Transverse colon (tissue), 4 donors: ENCODE measurements at regions not wholly inside any gene's neighbourhood (a gene's known extent, or its start where the extent isn't known, plus 50 kb on each side); places are given as distances from the start of the nearest gene placed in this dataset.
"Not testable (repeated sequence)": the region's sequence is repeated elsewhere in the genome, so short reads cannot be mapped to it uniquely, and the experiment has no call there.

Source experiments
- DNase-seq: peaks from one replicate; pipeline ENCODE4 v3.0.0-alpha.2; 2019
- H3K27ac ChIP-seq, 4 donors: fragments of 200-600 bp; sonication (generic); 2 replicates each; pipeline ENCODE4 v1.5.1; 2016 to 2018; ENCODE audit warnings: inconsistent platforms in 4 of 4
- H3K27me3 ChIP-seq: fragments of 200-600 bp; sonication (generic); 2 replicates; pipeline ENCODE4 v1.5.1; 2017; ENCODE audit warnings: inconsistent platforms
- H3K36me3 ChIP-seq, 4 donors: fragments of 200-600 bp; sonication (generic); 2 replicates each; pipeline ENCODE4 v1.5.1; 2017 to 2019; ENCODE audit warnings: inconsistent platforms in 4 of 4
- H3K4me1 ChIP-seq, 4 donors: fragments of 200-600 bp; sonication (generic); 2 replicates each; pipeline ENCODE4 v1.5.1; 2017 to 2020; ENCODE audit warnings: inconsistent platforms in 4 of 4
- H3K4me3 ChIP-seq, 4 donors: fragments of 200-600 bp; sonication (generic); 1 replicate in 1 of 4; 2 replicates in 3 of 4; pipeline versions ENCODE4 v1.5.1 to v1.6.1; 2017 to 2019; ENCODE audit warnings: inconsistent platforms in 4 of 4
- H3K9me3 ChIP-seq, 2 donors: fragments of 200-600 bp; sonication (generic); 2 replicates each; pipeline ENCODE4 v1.5.1; 2017 to 2019; ENCODE audit warnings: inconsistent platforms in 2 of 2
- EP300 ChIP-seq: sonication (generic); formaldehyde crosslinking; IDR thresholded peaks from one replicate; pipeline ENCODE4 v1.6.1; 2017; ENCODE audit warnings: antibody characterized with exemption, low read depth
- POLR2A ChIP-seq: fragments of 450-650 bp; IDR thresholded peaks from one replicate; pipeline ENCODE4 v1.6.1; 2016; ENCODE audit warnings: antibody characterized with exemption, mild to moderate bottlenecking, moderate library complexity
- POLR2AphosphoS5 ChIP-seq, 3 donors: sonication (generic); formaldehyde crosslinking; IDR thresholded peaks; one replicate each; pipeline ENCODE4 v1.6.1; 2016; ENCODE audit warnings: antibody characterized with exemption in 3 of 3
- WGBS, 2 donors: methylation state at CpG; one replicate each; pipeline ENCODE4 v1.1.5; 2018; ENCODE audit warnings: low coverage in 1 of 2; 5-methylcytosine and 5-hydroxymethylcytosine counted together
- in situ Hi-C, 4 donors: fragments of 200-750 bp; cut with MboI; loops; one replicate each; pipeline versions ENCODE4 v1.15.0 to v1.15.1; 2017; ENCODE audit warnings: low sequenced_read_pairs in 3 of 4, low pct_ligation_motif_present in 1 of 4, low pct_unique_long_range_greater_than_20kb in 1 of 4
- intact Hi-C: fragments of 100-400 bp; cut with DNase I; formaldehyde crosslinking; loops from one replicate; pipeline ENCODE4 v1.15.1; 2023; ENCODE audit warnings: low total_unique reads
- TF ChIP-seq, protein P1 (sequence below), 5 experiments: fragments of 200-600 bp in 3 of 5; fragments of 450-650 bp in 2 of 5; sonication (generic) in 3 of 5; IDR thresholded peaks; 1 replicate in 2 of 5; 2 replicates in 3 of 5; pipeline ENCODE4 v1.5.1; 2016 to 2017; ENCODE audit warnings: antibody characterized with exemption in 5 of 5, inconsistent platforms in 3 of 5, mild to moderate bottlenecking in 2 of 5, moderate library complexity in 1 of 5

DNA sequence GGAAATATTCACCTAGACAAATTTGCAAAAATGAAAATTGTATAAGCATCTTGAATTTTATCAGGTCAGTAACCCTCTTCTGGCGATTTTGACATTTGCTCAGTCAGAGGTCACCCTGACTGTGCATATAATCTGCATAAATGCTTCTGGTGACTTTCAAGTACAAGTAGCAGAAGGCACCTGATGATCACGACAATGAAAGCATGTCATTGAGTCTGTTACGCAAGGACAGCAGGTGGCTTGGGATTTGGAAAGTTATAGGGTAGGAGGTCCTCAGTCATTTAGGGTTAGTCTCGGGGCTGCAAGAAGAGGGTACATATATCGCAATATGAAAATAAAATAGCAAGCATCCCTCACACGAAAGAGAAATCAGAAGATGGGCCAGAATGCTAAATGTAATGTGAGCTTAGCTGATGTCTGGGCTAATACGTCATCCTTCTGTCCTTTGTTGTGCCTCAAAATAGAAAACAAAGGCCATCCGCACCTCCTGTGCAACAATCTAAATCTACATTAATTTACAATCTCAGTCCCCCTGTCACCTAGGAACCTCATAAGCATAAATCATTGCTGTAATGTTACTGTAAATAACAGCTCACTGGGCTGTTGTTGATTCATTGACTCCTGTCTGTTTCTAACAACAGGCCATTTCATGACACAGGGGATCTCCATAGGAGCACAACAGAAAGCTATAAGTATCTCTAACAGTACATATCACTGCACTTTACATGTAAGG, 155.2 kb upstream of the RSPO3 start:
- 73 to 78% methylated on average over 6 to 8 of the region's 8 CpGs for WGBS, 2 donors
- Histone ChIP-seq H3K36me3 (no peaks in the 10 kb centered on the region), H3K9me3 (no peaks in the 10 kb centered on the region), H3K4me1 (no peaks in the 10 kb centered on the region), H3K27ac (no peak overlapping the region), H3K27me3 (no peaks in the 10 kb centered on the region), H3K4me3 (no peak overlapping the region)
- no peak for TF ChIP-seq POLR2A
- TF ChIP-seq POLR2AphosphoS5 (IDR thresholded peaks at IDR 0.05): no peak
- TF ChIP-seq, protein P1, sequence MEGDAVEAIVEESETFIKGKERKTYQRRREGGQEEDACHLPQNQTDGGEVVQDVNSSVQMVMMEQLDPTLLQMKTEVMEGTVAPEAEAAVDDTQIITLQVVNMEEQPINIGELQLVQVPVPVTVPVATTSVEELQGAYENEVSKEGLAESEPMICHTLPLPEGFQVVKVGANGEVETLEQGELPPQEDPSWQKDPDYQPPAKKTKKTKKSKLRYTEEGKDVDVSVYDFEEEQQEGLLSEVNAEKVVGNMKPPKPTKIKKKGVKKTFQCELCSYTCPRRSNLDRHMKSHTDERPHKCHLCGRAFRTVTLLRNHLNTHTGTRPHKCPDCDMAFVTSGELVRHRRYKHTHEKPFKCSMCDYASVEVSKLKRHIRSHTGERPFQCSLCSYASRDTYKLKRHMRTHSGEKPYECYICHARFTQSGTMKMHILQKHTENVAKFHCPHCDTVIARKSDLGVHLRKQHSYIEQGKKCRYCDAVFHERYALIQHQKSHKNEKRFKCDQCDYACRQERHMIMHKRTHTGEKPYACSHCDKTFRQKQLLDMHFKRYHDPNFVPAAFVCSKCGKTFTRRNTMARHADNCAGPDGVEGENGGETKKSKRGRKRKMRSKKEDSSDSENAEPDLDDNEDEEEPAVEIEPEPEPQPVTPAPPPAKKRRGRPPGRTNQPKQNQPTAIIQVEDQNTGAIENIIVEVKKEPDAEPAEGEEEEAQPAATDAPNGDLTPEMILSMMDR (IDR thresholded peaks at IDR 0.05): no peak
- in situ Hi-C loops (no loop called here), intact Hi-C loops (no loop called here)
- DNase-seq: no peak

DNA sequence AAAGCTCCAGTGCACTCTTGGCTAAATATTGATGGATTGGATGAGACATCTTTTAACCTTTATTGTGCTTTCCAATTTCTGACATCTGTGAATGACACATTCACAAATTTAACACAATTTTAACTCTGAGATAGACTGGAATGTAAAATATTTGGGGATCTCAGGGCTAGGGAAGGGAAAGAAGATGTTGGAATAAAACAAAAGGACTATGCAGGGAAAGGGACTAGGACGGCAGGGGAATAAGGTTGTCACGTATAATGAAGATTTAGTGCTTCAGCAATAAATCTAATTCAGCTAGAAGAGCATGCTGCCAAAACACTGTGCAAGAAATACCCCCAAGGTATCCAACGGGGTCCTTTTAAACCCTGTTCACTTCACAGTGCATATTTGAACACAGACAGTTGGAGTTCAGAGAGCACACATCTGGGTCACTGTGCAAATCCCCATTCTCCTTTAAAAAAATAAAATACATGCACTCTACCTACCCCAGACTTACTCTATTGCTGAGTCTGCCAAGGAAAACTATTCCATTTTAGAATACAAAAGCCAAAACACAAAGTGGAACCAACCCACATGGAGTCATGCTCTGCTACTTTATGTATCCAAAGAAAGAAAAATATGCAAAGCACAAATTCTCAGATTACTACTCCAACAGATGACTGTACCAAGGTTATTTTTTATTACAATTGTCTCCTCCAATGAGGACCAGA, 151.0 kb upstream of the RSPO3 start:
- no peak for TF ChIP-seq POLR2A
- TF ChIP-seq EP300: no peak
- TF ChIP-seq, protein P1 (IDR thresholded peaks at IDR 0.05): no peak
- TF ChIP-seq POLR2AphosphoS5 (IDR thresholded peaks at IDR 0.05): no peak
- no peak for DNase-seq
- Histone ChIP-seq H3K27ac (no peak overlapping the region), H3K27me3 (no peaks in the 10 kb centered on the region), H3K4me3 (no peak overlapping the region), H3K9me3 (no peaks in the 10 kb centered on the region), H3K36me3 (no peaks in the 10 kb centered on the region), H3K4me1 (no peaks in the 10 kb centered on the region)
- in situ Hi-C loops: no loop called here
- intact Hi-C loops: no loop called here
- WGBS, 2 donors: 53 to 71% methylated on average over 2 to 3 of the region's 3 CpGs

DNA sequence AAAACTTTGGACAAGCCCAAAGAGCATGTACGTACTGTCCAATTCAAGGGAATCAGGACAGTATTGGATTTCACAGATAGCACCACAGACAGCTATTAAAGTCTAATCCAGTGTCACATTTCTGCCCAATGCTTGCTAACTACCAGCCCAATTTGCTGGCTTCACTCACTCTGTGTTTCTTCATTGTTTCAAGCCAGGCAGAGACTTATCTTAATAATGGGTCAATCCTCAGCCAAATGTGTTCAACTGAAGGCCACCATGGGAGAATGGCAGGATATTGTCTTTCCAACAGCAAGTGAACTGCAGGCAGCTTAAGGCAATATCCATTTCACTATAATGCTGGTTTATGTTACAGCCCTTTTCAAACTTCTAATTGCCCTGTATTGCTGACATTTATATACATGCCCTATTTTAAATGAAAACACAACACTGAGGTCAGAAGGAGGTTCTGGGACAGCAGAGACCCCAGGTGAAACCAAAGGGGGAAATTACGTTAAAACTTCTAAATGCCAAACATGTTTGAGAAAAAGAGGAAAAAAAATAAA, 142.1 kb upstream of the RSPO3 start:
- TF ChIP-seq, protein P1 (IDR thresholded peaks at IDR 0.05): no peak
- TF ChIP-seq EP300 (no peak), POLR2AphosphoS5 (IDR thresholded peaks at IDR 0.05) (no peak), POLR2A (no peak)
- no peak for DNase-seq
- H3K36me3 ChIP-seq: no peaks in the 10 kb centered on the region
- no peak overlapping the region for H3K4me3 ChIP-seq
- peaks cover 0 to 3% of the 10 kb centered on the region in 2 donors for H3K9me3 ChIP-seq
- no peaks in the 10 kb centered on the region for H3K27me3 ChIP-seq
- intact Hi-C loops (no loop called here), in situ Hi-C loops (no loop called here)
- no peaks in the 10 kb centered on the region for H3K4me1 ChIP-seq
- 69 to 74% methylated on average over 2 of the region's 2 CpGs for WGBS, 2 donors
- H3K27ac ChIP-seq: no peak overlapping the region

DNA sequence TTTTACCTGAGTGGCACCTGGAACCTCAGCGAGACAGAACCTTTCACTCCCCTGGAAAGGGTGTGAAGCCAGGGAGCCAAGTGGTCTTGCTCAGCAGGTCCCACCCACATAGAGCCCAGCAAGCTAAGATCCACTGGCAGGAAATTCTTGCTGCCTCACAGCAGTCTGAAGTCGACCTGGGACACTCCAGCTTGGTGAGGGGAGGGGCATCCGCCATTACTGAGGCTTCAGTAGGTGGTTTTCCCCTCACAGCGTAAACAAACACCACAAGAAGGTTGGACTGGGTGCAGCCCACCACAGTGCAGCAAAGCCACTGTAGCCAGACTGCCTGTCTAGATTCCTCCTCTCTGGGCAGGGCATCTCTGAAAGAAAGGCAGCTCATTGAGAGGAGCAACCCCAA, 134.7 kb upstream of the RSPO3 start:
- no peak overlapping the region for H3K4me3 ChIP-seq
- WGBS, 2 donors: 71% methylated on average over 4 of the region's 4 CpGs; no CpG with 5 or more reads in 1 of the 2 donors
- H3K9me3 ChIP-seq: no peaks in the 10 kb centered on the region
- H3K36me3 ChIP-seq: no peaks in the 10 kb centered on the region
- H3K27me3 ChIP-seq: no peaks in the 10 kb centered on the region
- no peak for TF ChIP-seq EP300
- TF ChIP-seq POLR2AphosphoS5 (IDR thresholded peaks at IDR 0.05): no peak
- no peak for TF ChIP-seq POLR2A
- TF ChIP-seq, protein P1 (IDR thresholded peaks at IDR 0.05): no peak
- H3K4me1 ChIP-seq: no peaks in the 10 kb centered on the region
- intact Hi-C loops (no loop called here), in situ Hi-C loops (no loop called here)
- no peak overlapping the region for H3K27ac ChIP-seq
- no peak for DNase-seq

DNA sequence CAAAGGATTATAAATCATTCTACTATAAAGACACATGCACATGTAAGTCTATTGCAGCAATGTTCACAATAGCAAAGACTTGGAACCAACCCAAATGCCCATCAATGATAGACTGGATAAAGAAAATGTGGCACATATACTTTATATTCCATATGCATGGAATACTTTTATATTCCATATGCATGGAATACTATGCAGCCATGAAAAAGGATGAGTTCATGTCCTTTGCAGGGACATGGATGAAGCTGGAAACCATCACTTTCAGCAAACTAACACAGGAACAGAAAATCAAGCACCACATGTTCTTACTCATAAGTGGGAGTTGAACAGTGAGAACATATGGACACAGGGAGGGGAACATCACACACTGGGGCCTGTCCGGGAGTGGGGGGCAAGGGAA, 130.3 kb upstream of the RSPO3 start:
- in situ Hi-C loops, H3K4me3 ChIP-seq, H3K36me3 ChIP-seq, H3K4me1 ChIP-seq, DNase-seq, H3K9me3 ChIP-seq, H3K27me3 ChIP-seq, intact Hi-C loops, H3K27ac ChIP-seq: not testable (repeated sequence)
- 67 to 91% methylated on average over 1 of the region's 1 CpG for WGBS, 2 donors
